Cardiac muscle cell (in vitro differentiated cells and primary cell): ENCODE measurements at regions not wholly inside any gene's neighbourhood (a gene's known extent, or its start where the extent isn't known, plus 50 kb on each side); places are given as distances from the start of the nearest gene placed in this dataset.

Experiments
- DNase-seq, 2 donors: peaks; one replicate each; pipeline versions ENCODE4 v3.0.0 to v3.0.0-alpha.2; 2010 to 2017; ENCODE audit warnings: low read depth in 1 of 2, low spot score in 1 of 2
- H3K27ac ChIP-seq: fragments of 200-600 bp; sonication (generic); 2 replicates; pipeline ENCODE4 v1.5.1; 2016
- H3K27me3 ChIP-seq: fragments of 200-600 bp; sonication (generic); 2 replicates; pipeline ENCODE4 v1.6.0; 2016; ENCODE audit warnings: control low read depth
- H3K36me3 ChIP-seq: fragments of 200-600 bp; sonication (generic); 2 replicates; pipeline ENCODE4 v1.5.1; 2016; ENCODE audit warnings: control low read depth
- H3K4me1 ChIP-seq: fragments of 200-600 bp; sonication (generic); 2 replicates; pipeline ENCODE4 v1.8.1; 2017; ENCODE audit warnings: low read depth, mild to moderate bottlenecking, mixed run types
- H3K4me3 ChIP-seq: fragments of 200-600 bp; sonication (generic); 2 replicates; pipeline ENCODE4 v1.5.1; 2016; ENCODE audit warnings: mild to moderate bottlenecking
- H3K9me3 ChIP-seq: fragments of 200-600 bp; sonication (generic); 2 replicates; pipeline ENCODE4 v1.5.1; 2017; ENCODE audit warnings: low read depth, mild to moderate bottlenecking, control low read depth
- TF ChIP-seq, protein P1 (sequence below): IDR thresholded peaks from 2 replicates; pipeline ENCODE4 v1.5.1; 2012; ENCODE audit warnings: low read depth, mild to moderate bottlenecking, low read length

DNA sequence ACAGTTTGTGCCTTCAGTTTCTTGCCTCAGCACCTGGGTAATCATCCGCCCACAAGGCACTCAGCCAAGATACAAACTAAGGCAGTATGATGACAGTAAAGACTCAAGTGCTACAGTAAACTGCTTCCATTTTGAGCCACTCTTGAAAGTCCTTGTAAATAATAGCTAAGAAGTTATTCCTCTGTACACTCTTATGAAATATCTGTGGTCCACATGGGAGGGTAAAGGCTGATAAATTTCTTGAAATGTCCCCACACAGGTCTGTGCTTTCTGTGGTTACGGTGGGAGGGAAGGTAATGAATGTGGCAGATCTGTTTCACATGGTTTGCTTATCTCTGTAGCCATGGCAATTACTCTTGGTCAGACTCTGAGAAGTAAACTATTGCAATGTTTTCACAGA is 551.0 kb upstream of the ZWINT start:
- H3K27me3 ChIP-seq, result no peaks in the 10 kb centered on the region
- no peak overlapping the region for H3K27ac ChIP-seq
- TF ChIP-seq, protein P1, sequence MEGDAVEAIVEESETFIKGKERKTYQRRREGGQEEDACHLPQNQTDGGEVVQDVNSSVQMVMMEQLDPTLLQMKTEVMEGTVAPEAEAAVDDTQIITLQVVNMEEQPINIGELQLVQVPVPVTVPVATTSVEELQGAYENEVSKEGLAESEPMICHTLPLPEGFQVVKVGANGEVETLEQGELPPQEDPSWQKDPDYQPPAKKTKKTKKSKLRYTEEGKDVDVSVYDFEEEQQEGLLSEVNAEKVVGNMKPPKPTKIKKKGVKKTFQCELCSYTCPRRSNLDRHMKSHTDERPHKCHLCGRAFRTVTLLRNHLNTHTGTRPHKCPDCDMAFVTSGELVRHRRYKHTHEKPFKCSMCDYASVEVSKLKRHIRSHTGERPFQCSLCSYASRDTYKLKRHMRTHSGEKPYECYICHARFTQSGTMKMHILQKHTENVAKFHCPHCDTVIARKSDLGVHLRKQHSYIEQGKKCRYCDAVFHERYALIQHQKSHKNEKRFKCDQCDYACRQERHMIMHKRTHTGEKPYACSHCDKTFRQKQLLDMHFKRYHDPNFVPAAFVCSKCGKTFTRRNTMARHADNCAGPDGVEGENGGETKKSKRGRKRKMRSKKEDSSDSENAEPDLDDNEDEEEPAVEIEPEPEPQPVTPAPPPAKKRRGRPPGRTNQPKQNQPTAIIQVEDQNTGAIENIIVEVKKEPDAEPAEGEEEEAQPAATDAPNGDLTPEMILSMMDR, result no peak
- no peaks in the 10 kb centered on the region for H3K36me3 ChIP-seq
- no peak for DNase-seq
- no peak overlapping the region for H3K4me3 ChIP-seq
- H3K9me3 ChIP-seq, result no peaks in the 10 kb centered on the region
- H3K4me1 ChIP-seq, result no peaks in the 10 kb centered on the region

DNA sequence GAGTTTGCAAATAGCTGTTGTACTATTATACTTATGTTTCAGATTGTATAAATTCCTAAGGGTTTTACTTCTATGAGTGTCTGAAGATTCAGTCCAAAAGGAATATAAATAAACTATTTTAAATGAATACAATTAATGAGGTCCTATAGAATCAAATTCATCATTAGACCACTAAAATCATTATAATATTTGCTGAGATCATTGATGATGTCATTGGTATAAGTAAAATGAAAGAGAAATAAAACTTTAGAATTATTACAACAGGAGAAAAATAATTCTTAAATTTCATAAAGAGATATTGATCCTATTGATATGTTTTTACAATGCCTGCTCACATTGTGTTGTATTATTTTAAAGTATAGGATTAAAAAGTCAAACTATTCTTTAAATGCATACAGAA is 544.0 kb upstream of the ZWINT start:
- H3K36me3 ChIP-seq, result no peaks in the 10 kb centered on the region
- TF ChIP-seq, protein P1, result no peak

DNA sequence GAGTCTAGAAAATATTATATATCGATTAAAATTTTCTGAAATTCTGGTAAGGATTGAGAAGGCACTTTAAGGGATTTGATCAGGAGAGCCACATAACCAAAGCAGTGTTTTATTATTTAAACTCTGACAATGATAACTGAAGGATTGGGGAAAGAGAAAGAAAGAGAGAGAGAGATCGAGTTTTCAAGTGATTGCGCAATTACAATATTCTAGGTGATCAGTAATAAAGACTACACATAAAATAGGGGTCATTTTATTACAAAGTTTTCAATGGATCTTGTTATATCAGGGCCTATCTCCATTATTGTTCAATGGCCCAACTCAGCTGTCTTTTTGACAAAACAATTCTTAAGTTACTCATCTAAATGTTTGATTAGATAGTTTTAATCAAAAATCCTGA is 541.5 kb upstream of the ZWINT start:
- Histone ChIP-seq H3K4me3 (no peak overlapping the region), H3K4me1 (no peaks in the 10 kb centered on the region), H3K36me3 (no peaks in the 10 kb centered on the region), H3K27ac (no peak overlapping the region), H3K27me3 (no peaks in the 10 kb centered on the region), H3K9me3 (no peaks in the 10 kb centered on the region)
- DNase-seq, result no peak
- TF ChIP-seq, protein P1, result no peak

More for the DNA sequence above, 544.0 kb upstream of the ZWINT start:
- no peaks in the 10 kb centered on the region for H3K27me3 ChIP-seq
- no peak overlapping the region for H3K27ac ChIP-seq
- no peaks in the 10 kb centered on the region for H3K4me1 ChIP-seq
- no peak for DNase-seq
- H3K9me3 ChIP-seq, result no peaks in the 10 kb centered on the region
- no peak overlapping the region for H3K4me3 ChIP-seq

DNA sequence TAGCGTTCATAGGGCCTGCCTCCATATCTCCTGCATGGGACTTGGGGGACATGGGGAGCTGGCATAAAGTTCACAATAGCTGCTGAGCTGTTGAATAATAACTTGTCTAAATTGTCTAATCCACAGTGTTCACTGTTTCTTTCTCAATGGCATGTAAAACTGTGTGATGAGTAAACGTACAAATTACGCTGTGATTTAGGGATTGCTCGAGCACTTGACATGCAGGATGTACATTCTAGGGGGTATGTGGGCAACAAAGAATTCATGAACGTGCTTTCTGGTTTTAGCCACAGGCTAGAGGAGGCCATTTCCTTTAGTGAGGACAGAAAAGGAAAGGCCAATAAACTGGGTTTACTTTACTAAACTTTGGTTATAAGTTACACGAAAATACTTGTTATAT is 534.2 kb upstream of the ZWINT start:
- TF ChIP-seq, protein P1, result no peak
- H3K36me3 ChIP-seq, result no peaks in the 10 kb centered on the region

DNA sequence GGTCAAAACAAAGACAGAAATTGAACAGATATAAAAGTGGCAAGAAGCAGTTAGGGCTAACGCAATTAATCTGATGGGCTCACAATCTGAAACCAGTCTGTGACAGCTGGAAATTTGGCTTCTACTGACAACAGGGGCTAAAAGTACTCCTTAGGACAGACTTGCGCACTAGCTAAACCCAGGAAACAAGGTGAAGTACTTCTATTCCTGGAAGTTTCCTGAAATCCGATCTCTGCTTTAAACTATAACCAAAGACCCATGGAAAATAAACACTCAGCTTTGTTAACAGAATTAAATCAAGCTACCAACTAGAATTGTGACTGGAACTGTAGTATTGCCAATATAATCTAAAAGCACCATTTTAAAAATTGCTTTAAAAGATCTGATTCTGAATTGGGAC is 520.2 kb upstream of the ZWINT start:
- TF ChIP-seq, protein P1, result no peak
- no peaks in the 10 kb centered on the region for H3K27me3 ChIP-seq

More for the DNA sequence above, 534.2 kb upstream of the ZWINT start:
- no peak overlapping the region for H3K4me3 ChIP-seq
- no peaks in the 10 kb centered on the region for H3K4me1 ChIP-seq
- DNase-seq, result no peak
- no peak overlapping the region for H3K27ac ChIP-seq
- no peaks in the 10 kb centered on the region for H3K9me3 ChIP-seq
- H3K27me3 ChIP-seq, result no peaks in the 10 kb centered on the region

DNA sequence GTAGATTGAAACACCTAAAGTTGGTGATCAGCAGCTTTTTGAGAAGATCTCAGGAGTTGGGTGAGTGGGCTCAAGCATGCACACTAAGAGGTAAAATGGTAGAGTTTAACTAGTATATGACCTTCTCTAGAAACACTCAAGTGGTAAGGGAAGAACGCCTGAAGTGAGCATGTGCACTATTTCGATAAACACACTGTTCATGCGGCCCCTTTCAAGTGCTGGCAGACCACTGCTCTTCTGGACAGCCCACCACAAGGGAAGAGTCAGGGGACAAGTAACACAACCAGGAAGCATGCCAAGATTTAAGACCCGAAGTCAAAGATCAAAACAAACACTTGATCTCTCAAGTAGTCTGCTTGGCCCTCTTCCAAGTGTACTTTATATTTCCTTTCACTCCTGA is 519.5 kb upstream of the ZWINT start:
- H3K4me3 ChIP-seq, result no peak overlapping the region
- no peaks in the 10 kb centered on the region for H3K36me3 ChIP-seq
- H3K27me3 ChIP-seq, result no peaks in the 10 kb centered on the region
- TF ChIP-seq, protein P1, result no peak
- H3K4me1 ChIP-seq, result peaks cover 14% of the 10 kb centered on the region
- peak overlapping the region; percentile 71 for H3K27ac ChIP-seq
- no peaks in the 10 kb centered on the region for H3K9me3 ChIP-seq
- peak in 1 of 2 donors; percentile 5 for DNase-seq

More for the DNA sequence above, 520.2 kb upstream of the ZWINT start:
- Histone ChIP-seq H3K36me3 (no peaks in the 10 kb centered on the region), H3K4me1 (peaks cover 14% of the 10 kb centered on the region), H3K4me3 (no peak overlapping the region), H3K9me3 (no peaks in the 10 kb centered on the region), H3K27ac (peak overlapping the region; percentile 71)
- DNase-seq, result peak in 1 of 2 donors; percentile 44
